T1000 (cell line): ENCODE measurements at regions not wholly inside any gene's neighbourhood (a gene's known extent, or its start where the extent isn't known, plus 50 kb on each side); places are given as distances from the start of the nearest gene placed in this dataset.
"Not testable (repeated sequence)": the region's sequence is repeated elsewhere in the genome, so short reads cannot be mapped to it uniquely, and the experiment has no call there.

Experiments
- DNase-seq: peaks from one replicate; lab custom pipeline; 2025; ENCODE audit warnings: mixed read lengths; lab: John Stamatoyannopoulos, UW

DNA sequence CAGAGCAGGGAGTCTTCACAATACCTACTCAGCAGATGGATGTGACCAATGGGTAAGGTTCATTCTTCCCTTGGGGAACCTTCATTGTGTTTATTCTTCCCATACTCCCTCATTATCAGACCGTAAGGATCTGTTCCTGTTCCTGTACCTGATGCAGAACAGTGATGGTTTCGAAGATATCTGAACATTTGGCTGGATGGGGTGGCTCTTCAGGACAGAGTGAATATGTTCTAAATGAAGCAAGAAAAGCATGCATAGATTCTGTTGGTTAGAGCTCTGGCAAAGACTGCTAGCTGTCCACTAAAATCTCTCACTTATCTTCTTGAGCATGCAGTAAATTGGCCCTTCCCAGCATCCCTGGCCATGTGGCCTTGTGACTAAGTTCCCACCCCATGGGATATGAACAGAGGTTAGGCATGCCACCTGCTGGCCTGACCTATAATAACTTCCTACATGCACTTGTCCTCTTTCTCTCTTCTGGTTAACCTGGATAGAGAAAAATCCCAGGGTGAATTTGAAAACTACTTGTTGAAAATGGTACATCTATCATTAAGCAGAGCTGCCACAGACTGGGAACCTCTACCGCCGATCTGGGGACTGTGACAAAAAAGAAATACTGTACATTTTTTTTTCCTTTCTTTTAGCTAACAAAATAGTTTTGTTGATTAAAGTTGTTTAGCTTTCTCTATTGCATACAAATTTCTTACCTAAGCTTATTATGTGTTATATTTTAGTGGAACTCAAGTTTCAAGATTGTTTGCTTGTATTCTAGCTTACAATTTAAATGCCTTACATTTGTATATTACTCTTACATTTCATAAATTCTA is 60.0 kb upstream of the BANK1 start:
- peak; percentile 32 for DNase-seq

GRCh38 chr4:101727238-101727637 is 63.3 kb upstream of the BANK1 start:
- DNase-seq: no peak

DNA sequence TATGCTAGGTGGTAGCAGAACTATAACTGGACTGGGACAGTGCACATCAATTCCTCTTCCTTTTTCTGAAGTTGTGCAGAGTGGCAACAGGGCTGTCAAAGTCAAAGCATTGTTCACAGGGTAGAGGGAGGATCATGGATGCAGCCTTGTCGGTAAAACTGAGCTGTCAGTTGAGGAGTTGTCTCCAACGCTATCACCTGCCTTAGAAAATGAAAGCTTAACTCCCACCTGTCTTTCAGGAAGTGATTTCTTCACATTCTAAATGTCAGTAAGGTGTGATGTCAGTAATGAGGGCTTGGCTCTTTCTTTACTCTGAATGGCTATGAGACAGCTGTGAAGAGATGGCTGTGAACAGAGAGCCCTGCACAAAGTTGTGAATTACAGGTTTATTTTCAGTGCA is 66.4 kb upstream of the BANK1 start:
- no peak for DNase-seq

GRCh38 chr4:101718810-101719209 is 71.7 kb upstream of the BANK1 start:
- no peak for DNase-seq

- no peak for DNase-seq
Observed at GRCh38 chr4:101711590-101712260, 78.8 kb upstream of the BANK1 start.

DNA sequence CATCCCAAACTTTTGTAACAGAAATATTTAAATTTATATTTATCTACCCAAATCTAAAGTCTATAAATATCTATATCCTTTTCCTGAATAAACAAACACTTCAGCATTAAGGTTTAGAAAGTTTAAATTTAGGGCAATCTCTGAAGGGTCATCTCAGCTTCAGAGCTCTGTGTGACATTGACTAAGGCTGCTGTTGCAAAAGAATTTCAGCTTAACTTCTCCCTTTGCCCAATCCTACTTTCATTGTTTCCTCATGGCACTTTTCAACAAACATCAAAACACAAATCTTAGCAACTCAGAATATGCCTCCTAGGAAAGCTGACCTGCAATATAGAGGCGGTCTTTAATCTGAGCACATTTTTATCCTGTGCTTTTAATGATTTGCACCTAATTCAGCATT is 79.7 kb upstream of the BANK1 start:
- no peak for DNase-seq

DNA sequence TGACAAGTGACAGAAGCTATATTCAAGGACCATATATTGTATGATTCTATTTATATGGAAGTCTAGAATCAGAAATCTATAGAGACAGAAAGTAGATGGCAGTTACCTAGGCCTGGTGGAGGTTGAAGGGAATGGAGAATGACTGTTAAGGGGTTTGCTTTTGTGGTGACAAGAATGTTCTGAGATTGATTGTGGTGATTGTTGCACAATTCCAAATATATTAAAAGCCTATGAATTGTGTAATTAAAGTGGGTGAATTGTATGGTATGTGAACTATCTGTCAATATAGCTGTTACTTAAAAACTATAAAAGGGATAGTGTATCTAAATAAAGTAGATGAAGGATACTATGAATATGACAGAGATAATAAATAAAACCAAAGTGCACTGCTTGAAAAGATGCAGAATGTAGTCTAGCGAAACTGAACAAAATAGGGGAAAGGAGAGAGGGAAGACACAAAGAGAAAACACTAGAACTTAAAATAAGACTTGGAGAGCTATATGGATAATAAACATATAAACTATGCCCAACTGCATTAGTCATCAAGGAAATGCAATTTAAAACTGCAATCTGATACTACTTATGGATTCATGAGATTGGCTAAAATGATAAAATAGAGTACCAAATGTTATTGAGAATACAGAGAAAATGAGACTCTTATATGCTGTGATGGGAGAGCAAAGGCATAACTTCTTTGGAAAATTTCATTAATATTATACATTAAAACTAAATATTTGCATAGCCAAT is 82.1 kb upstream of the BANK1 start:
- DNase-seq: no peak

GRCh38 chr4:101707596-101707995 is 82.9 kb upstream of the BANK1 start:
- no peak for DNase-seq

- DNase-seq: no peak
Observed at GRCh38 chr4:101706535-101707057, 83.9 kb upstream of the BANK1 start.

DNA sequence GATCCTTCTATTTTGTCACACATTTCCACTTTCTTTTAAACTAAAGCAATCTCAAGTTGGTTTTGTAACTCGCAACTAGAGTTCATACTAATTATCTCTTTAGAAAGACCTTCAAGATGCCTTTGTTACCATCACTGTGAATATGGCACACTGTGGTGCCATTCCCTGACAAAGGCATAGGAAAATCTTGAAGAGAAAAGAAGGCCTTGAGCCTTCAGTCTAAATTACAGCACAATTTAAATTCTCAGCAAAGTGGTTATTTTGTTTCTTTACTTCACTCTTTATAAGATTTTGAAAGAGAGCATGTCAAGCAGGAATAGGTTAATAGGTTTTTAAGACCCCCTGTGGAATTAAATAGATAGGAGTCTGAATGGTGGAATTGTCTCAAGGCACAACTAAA is 89.0 kb upstream of the BANK1 start:
- no peak for DNase-seq

DNA sequence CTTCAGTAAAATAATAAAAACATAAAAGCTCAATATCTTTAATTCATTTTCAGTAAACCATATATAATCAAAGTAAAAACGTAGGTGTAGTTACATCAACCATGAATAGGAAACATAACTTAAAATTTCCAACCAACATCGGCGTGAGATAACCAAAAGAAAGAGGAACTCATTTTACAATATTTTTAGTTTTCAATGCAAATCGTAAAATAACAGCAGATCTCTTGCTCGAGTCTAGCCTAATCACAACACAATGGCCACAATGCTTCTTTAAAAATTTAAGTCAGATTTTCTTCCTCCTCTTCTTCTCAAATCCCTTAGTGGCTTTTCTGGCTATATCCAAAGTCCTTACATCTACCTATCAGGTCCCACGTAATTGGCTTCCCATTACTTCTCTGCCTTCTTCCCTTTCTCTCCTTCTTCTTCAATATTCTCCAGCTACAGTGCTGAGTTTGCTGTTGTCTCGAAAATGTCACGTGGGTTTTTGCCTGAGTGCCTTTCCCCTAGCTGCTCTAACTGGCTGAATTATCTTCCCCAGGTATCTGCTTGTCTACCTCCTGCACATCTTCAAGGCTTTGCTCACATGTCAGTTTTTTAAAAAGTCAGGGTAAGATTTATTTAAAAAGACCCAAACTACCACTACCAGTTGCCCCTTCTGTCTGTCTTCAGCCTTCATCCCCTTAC is 90.9 kb upstream of the BANK1 start:
- DNase-seq: no peak

DNA sequence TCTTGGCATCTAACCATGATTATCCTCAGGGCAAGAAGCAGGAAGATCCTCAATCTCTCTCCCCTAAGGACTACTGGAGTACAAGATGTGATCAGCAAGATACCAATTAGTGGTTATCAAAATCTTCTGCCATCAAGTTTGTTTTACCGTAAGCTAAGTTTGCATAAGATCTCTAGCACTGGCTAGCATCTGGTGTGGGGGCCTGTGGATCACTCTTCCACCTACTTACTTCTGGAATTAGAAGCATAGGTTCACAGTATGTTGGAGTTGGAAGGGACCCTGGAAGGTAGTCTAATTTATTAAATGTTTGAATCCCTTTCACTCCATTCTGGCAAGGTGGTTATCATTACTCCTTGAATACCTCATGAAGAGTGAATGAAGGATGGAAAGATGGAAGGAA is 93.3 kb upstream of the BANK1 start:
- DNase-seq: no peak

GRCh38 chr4:101696276-101697010 is 94.1 kb upstream of the BANK1 start:
- DNase-seq: no peak

GRCh38 chr4:101695176-101695575 is 95.4 kb upstream of the BANK1 start:
- DNase-seq: no peak

- DNase-seq: not testable (repeated sequence)
Observed at GRCh38 chr4:101694403-101694802, 96.1 kb upstream of the BANK1 start.

DNA sequence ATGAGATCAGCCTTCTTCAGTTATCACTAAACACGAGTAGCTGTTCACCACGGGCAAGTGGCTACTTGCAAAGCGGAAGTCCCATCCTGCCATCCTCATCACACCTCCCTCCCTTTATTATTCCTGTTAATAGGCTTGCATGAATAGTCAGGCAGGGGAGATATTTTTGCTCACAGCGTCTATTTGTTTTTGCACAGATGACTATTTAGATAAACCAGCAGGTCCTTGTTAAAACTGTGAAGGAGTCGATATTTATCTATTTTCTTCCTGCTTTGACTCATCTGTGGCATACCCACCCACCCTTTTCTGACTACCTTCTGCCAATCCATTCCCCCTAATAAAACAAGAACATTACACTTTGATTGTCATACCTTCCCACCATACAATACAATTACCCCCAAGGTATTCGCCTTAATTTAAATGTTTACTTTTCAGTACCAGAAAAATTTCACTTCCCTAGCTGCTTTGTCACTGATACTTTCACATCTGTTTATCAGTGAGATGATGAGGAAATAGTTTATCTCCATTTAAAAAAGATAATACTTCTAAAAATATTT is 96.6 kb upstream of the BANK1 start:
- DNase-seq: no peak

GRCh38 chr4:101689220-101689619 is 101.3 kb upstream of the BANK1 start:
- no peak for DNase-seq

GRCh38 chr4:101685126-101685525 is 105.4 kb upstream of the BANK1 start:
- DNase-seq: no peak

DNA sequence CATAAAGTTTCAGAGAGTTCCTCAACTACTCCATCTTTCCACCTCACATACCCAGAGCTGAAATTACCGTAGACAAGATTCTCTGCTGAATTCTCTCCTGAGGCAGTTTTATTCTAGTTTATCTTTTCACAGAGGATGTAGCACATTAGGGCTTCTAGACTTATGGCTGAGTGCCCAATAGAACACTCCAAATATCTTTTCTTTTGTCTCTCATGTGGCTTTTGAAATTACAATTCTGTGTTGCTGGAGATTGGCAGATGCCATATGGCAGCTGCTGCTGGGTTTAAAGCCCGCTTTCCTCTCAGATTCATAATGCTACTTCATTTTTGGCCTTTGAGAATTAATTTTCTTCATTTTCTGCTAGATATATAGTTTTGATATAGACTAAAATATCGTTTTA is 107.6 kb upstream of the BANK1 start:
- no peak for DNase-seq

DNA sequence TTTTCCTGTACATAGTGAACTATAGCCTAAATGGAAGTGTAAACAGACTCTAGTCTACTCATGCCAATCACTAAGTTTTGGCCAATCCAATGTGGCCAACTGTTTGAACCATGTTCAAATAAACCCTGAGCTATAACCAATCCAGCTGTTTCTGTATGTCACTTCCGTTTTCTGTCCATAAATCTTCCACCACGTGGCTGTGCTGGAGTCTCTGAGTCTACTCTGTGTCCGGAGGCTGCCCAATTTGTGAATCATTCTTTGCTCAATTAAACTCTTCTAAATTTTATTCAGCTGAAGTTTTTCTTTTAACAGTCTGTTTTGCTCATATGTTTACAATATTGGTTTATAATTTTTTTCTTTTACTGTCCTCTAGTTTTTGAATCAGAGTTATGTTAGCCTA is 112.3 kb upstream of the BANK1 start:
- DNase-seq: no peak

DNA sequence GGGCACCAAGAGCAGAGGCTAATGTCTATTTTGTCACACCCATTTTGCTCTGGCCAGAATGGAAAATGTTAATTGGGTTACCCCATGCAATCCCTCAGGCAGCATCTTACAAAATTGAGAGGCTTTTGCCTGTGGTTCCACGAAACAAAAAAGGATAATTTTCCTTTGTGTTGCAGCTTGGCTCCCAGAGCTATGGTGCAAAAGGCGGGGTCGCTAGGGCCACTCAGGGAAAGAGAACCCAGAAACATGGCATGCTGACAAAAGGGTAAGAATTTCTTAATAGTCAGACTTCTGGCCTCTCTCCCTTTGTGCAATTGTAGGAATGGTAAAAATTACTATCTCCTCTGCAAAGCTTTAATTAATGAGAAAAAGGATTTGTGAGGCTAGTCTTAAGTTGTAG is 119.6 kb upstream of the BANK1 start:
- no peak for DNase-seq
